B cell (primary cell): ENCODE measurements at regions not wholly inside any gene's neighbourhood (a gene's known extent, or its start where the extent isn't known, plus 50 kb on each side); places are given as distances from the start of the nearest gene placed in this dataset.

Experiments
- ATAC-seq: fragments of 200-7000 bp; cut with Tn5 transposase; one replicate; pipeline ENCODE4 v1.10.0; 2021; ENCODE audit warnings: low read depth, mild to moderate bottlenecking, moderate number of reproducible peaks, moderate library complexity
- CTCF ChIA-PET: fragments of 350-600 bp; sonication (Branson Sonifier 250); formaldehyde crosslinking; loops from one replicate; lab custom pipeline; 2021; ENCODE audit warnings: antibody characterized with exemption, inconsistent platforms; lab: Charles Lee
- POLR2A ChIA-PET: fragments of 350-600 bp; sonication (Branson Sonifier 250); formaldehyde crosslinking; loops from one replicate; lab custom pipeline; 2021; ENCODE audit warnings: antibody characterized with exemption; lab: Charles Lee
- DNase-seq: peaks from one replicate; pipeline ENCODE4 v3.0.0; 2013
- H2AFZ ChIP-seq: 2 replicates; pipeline ENCODE4 v1.6.1; 2012; ENCODE audit warnings: mild to moderate bottlenecking, low read depth, low read length; ENCODE audit not compliant: insufficient read depth, poor library complexity, severe bottlenecking
- H3K27ac ChIP-seq, 2 donors: 1 replicate in 1 of 2; 2 replicates in 1 of 2; pipeline ENCODE4 v1.5.1; 2012 to 2013; ENCODE audit warnings: low read length in 2 of 2, mild to moderate bottlenecking in 2 of 2, moderate library complexity in 1 of 2
- H3K27me3 ChIP-seq, 4 experiments: fragments of 200-600 bp in 1 of 4; sonication (generic) in 1 of 4; replicated peaks in 1 of 4; 1 replicate in 2 of 4; 2 replicates in 2 of 4; pipeline versions ENCODE4 v1.6.1 to v1.7.0; 2013 to 2016; ENCODE audit warnings: low read length in 3 of 4, mild to moderate bottlenecking in 2 of 4, mixed read lengths in 1 of 4, moderate library complexity in 1 of 4; ENCODE audit not compliant: insufficient read depth in 4 of 4, control insufficient read depth in 3 of 4; ENCODE audit errors: control extremely low read depth in 1 of 4
- H3K36me3 ChIP-seq, 2 experiments: replicated peaks in 1 of 2; 1 replicate in 1 of 2; 2 replicates in 1 of 2; pipeline versions ENCODE4 v1.6.1 to v1.7.1; 2013; ENCODE audit warnings: low read length in 1 of 2; ENCODE audit not compliant: insufficient read depth in 2 of 2, control insufficient read depth in 1 of 2; ENCODE audit errors: control extremely low read depth in 1 of 2, extremely low read depth in 1 of 2
- H3K4me1 ChIP-seq, 2 donors: fragments of 200-600 bp in 1 of 2; sonication (generic) in 1 of 2; 1 replicate in 1 of 2; 2 replicates in 1 of 2; pipeline versions ENCODE4 v1.5.1 to v1.6.1; 2013 to 2017; ENCODE audit warnings: low read length in 2 of 2; ENCODE audit not compliant: control insufficient read depth in 2 of 2, insufficient read depth in 2 of 2
- H3K4me2 ChIP-seq: replicated peaks from 2 replicates; pipeline ENCODE3; 2012; ENCODE audit warnings: mild to moderate bottlenecking, low read depth, low read length; ENCODE audit not compliant: poor library complexity, severe bottlenecking
- H3K4me3 ChIP-seq, 5 experiments: fragments of 200-600 bp in 1 of 5; sonication (generic) in 1 of 5; 1 replicate in 3 of 5; 2 replicates in 2 of 5; pipeline versions ENCODE4 v1.5.1 to v1.7.0; 2011 to 2016; ENCODE audit warnings: low read length in 4 of 5, mild to moderate bottlenecking in 4 of 5, low read depth in 2 of 5, control low read depth in 1 of 5, moderate library complexity in 1 of 5; ENCODE audit not compliant: insufficient read depth in 1 of 5; ENCODE audit errors: control extremely low read depth in 1 of 5, extremely low read depth in 1 of 5
- H3K79me2 ChIP-seq: fragments of 200-600 bp; sonication (generic); one replicate; pipeline ENCODE4 v1.6.0; 2016; ENCODE audit warnings: low read length; ENCODE audit not compliant: control insufficient read depth, insufficient read depth
- H3K9ac ChIP-seq: fragments of 200-600 bp; sonication (generic); 2 replicates; pipeline ENCODE4 v1.6.1; 2017; ENCODE audit warnings: mild to moderate bottlenecking, low read length, moderate library complexity
- H3K9me3 ChIP-seq, 3 donors: one replicate each; pipeline versions ENCODE4 v1.6.1 to v1.7.1; 2013; ENCODE audit warnings: low read length in 2 of 3; ENCODE audit not compliant: control insufficient read depth in 2 of 3, insufficient read depth in 1 of 3; ENCODE audit errors: control extremely low read depth in 1 of 3
- H4K20me1 ChIP-seq: 2 replicates; pipeline ENCODE4 v1.6.0; 2012; ENCODE audit warnings: mild to moderate bottlenecking, low read length; ENCODE audit not compliant: insufficient read depth, control insufficient read depth, poor library complexity, severe bottlenecking
- H3K27ac Mint-ChIP-seq: one replicate; pipeline ENCODE4 v1.8.0; 2021; ENCODE audit warnings: mixed read lengths
- H3K27me3 Mint-ChIP-seq: one replicate; pipeline ENCODE4 v1.8.0; 2021; ENCODE audit warnings: mixed read lengths
- H3K4me1 Mint-ChIP-seq: one replicate; pipeline ENCODE4 v1.8.0; 2021; ENCODE audit warnings: mixed read lengths
- H3K4me3 Mint-ChIP-seq: one replicate; pipeline ENCODE4 v1.8.0; 2021; ENCODE audit warnings: mixed read lengths
- H3K9me3 Mint-ChIP-seq: one replicate; pipeline ENCODE4 v1.8.0; 2022; ENCODE audit warnings: mixed read lengths; ENCODE audit not compliant: insufficient read depth
- EZH2 ChIP-seq: IDR thresholded peaks from 2 replicates; pipeline ENCODE4 v1.6.1; 2012; ENCODE audit warnings: borderline replicate concordance, low read depth, mild to moderate bottlenecking, moderate library complexity, low read length; ENCODE audit not compliant: insufficient read depth, poor library complexity, severe bottlenecking
- WGBS: methylation state at CpG from one replicate; pipeline ENCODE4 v1.1.5; 2013; ENCODE audit warnings: missing lambda C conversion rate; ENCODE audit not compliant: insufficient coverage; 5-methylcytosine and 5-hydroxymethylcytosine counted together
- intact Hi-C: fragments of 100-400 bp; cut with micrococcal nuclease; formaldehyde crosslinking; loops from one replicate; pipeline ENCODE4 v1.10.0; 2022
- TF ChIP-seq, protein P1 (sequence below): fragments of 200-600 bp; IDR thresholded peaks from one replicate; pipeline ENCODE4 v1.8.0; 2022; ENCODE audit warnings: antibody characterized with exemption, mild to moderate bottlenecking

DNA sequence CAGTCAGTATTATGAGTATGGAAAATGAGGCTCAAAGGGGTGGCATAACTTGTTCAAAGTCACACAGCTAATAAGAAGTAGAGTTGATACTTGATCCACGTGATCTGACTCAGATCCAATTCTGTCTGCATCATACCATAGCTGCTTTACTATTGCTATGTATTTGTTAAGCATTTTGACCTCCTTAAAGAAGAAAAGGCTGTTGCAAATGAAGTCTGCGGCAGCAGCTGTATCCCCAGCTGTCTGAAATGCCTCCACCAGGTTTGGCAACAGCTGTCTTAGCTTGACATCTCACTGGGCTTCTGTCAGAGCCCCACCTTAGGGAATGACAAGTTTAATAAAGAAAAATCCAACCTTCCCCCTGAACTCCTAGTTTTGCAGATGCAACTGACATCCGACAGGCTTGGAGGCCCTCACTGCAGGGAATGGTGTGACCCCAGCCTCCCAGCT is 75.6 kb upstream of the SLC44A1 start:
- H4K20me1 ChIP-seq: no peaks in the 10 kb centered on the region
- intact Hi-C loops: no loop called here
- no peaks in the 10 kb centered on the region for H3K27me3 ChIP-seq
- no peaks in the 10 kb centered on the region for H3K79me2 ChIP-seq
- no peak overlapping the region for H3K4me2 ChIP-seq
- Mint-ChIP-seq H3K27me3 (peaks cover 9% of the 10 kb centered on the region), H3K4me1 (no peaks in the 10 kb centered on the region), H3K27ac (no peak overlapping the region), H3K9me3 (no peaks in the 10 kb centered on the region), H3K4me3 (no peak overlapping the region)
- no peaks in the 10 kb centered on the region for H3K36me3 ChIP-seq
- H3K4me3 ChIP-seq: no peak overlapping the region
- DNase-seq (no peak), ATAC-seq (no peak)
- H3K4me1 ChIP-seq: no peaks in the 10 kb centered on the region
- 100% methylated on average over 1 of the region's 3 CpGs for WGBS
- TF ChIP-seq EZH2: no peak
- TF ChIP-seq, protein P1, sequence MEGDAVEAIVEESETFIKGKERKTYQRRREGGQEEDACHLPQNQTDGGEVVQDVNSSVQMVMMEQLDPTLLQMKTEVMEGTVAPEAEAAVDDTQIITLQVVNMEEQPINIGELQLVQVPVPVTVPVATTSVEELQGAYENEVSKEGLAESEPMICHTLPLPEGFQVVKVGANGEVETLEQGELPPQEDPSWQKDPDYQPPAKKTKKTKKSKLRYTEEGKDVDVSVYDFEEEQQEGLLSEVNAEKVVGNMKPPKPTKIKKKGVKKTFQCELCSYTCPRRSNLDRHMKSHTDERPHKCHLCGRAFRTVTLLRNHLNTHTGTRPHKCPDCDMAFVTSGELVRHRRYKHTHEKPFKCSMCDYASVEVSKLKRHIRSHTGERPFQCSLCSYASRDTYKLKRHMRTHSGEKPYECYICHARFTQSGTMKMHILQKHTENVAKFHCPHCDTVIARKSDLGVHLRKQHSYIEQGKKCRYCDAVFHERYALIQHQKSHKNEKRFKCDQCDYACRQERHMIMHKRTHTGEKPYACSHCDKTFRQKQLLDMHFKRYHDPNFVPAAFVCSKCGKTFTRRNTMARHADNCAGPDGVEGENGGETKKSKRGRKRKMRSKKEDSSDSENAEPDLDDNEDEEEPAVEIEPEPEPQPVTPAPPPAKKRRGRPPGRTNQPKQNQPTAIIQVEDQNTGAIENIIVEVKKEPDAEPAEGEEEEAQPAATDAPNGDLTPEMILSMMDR: no peak
- no peak overlapping the region for H3K27ac ChIP-seq
- H3K9ac ChIP-seq: no peak overlapping the region
- no peaks in the 10 kb centered on the region for H3K9me3 ChIP-seq
- ChIA-PET POLR2A (no interaction called here), CTCF (interaction anchor here (1.0 kb wide), 1 partner anchor 388 kb away, joined by 3 read pairs; no protein-coding TSS in a partner anchor)
- H2AFZ ChIP-seq: no peak overlapping the region

DNA sequence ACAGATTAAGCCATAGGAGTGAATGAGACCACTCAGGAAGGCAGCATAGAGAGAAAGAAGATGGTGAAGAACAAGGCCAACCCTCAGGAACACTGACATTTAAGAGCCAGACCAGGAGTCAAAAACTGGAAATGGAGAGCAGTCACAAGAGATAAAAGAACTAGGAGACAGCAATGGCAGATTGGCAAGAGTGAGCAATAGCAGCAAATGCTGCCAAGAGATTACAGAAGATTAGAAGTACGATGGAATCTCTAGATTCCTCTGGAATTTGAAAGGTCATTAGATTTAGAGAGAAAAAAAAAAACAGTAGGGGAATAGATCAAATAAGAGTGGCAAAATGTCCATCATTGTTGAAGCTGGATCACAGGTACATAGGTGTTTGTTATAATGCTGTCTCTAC is 73.4 kb upstream of the SLC44A1 start:
- no peaks in the 10 kb centered on the region for H3K4me1 Mint-ChIP-seq
- H3K4me2 ChIP-seq: no peak overlapping the region
- H3K27me3 Mint-ChIP-seq: peaks cover 9% of the 10 kb centered on the region
- H3K9me3 Mint-ChIP-seq: no peaks in the 10 kb centered on the region
- H3K27me3 ChIP-seq: no peaks in the 10 kb centered on the region
- H3K4me3 Mint-ChIP-seq: no peak overlapping the region
- ChIA-PET POLR2A (no interaction called here), CTCF (no interaction called here)
- H4K20me1 ChIP-seq: no peaks in the 10 kb centered on the region
- WGBS: no CpG with 5 or more reads among the region's 1 CpG
- intact Hi-C loops: no loop called here
- no peaks in the 10 kb centered on the region for H3K9me3 ChIP-seq
- H3K9ac ChIP-seq: no peak overlapping the region
- no peak overlapping the region for H3K27ac Mint-ChIP-seq
- no peak for TF ChIP-seq EZH2
- TF ChIP-seq, protein P1: no peak
- no peaks in the 10 kb centered on the region for H3K36me3 ChIP-seq
- H3K27ac ChIP-seq: no peak overlapping the region
- H3K4me3 ChIP-seq: no peak overlapping the region
- H3K4me1 ChIP-seq: no peaks in the 10 kb centered on the region
- no peaks in the 10 kb centered on the region for H3K79me2 ChIP-seq
- no peak for ATAC-seq
- no peak for DNase-seq
- no peak overlapping the region for H2AFZ ChIP-seq
